ENCODE measurements at regions not wholly inside any gene's neighbourhood (a gene's known extent, or its start where the extent isn't known, plus 50 kb on each side); places are given as distances from the start of the nearest gene placed in this dataset.

- DNase-seq: no peak
- H3K36me3 Mint-ChIP-seq (ENCODE audit: unreplicated experiment): no peaks in the 10 kb centered on the region
- no peaks in the 10 kb centered on the region for H3K27me3 Mint-ChIP-seq (ENCODE audit: unreplicated experiment)
- peaks cover 11% of the 10 kb centered on the region for H3K4me1 Mint-ChIP-seq (ENCODE audit: low read depth, unreplicated experiment)
- H3K27ac Mint-ChIP-seq (ENCODE audit: unreplicated experiment): no peak overlapping the region
- no peak for TF ChIP-seq CTCF (IDR thresholded peaks at IDR 0.05; ENCODE audit: partially characterized antibody, unreplicated experiment)
- no peaks in the 10 kb centered on the region for H3K9me3 Mint-ChIP-seq (ENCODE audit: unreplicated experiment)
- no peak overlapping the region for H3K4me3 Mint-ChIP-seq (ENCODE audit: unreplicated experiment)
Observed at GRCh38 chr18:54030434-54030833, 194.0 kb downstream of the MBD2 start.

- no peak overlapping the region for H3K4me3 Mint-ChIP-seq (ENCODE audit: unreplicated experiment)
- no peak for DNase-seq
- no peak for TF ChIP-seq CTCF (IDR thresholded peaks at IDR 0.05; ENCODE audit: partially characterized antibody, unreplicated experiment)
- H3K36me3 Mint-ChIP-seq (ENCODE audit: unreplicated experiment): no peaks in the 10 kb centered on the region
- no peaks in the 10 kb centered on the region for H3K9me3 Mint-ChIP-seq (ENCODE audit: unreplicated experiment)
- no peak overlapping the region for H3K27ac Mint-ChIP-seq (ENCODE audit: unreplicated experiment)
- H3K4me1 Mint-ChIP-seq (ENCODE audit: low read depth, unreplicated experiment): peaks cover 4% of the 10 kb centered on the region
- H3K27me3 Mint-ChIP-seq (ENCODE audit: unreplicated experiment): no peaks in the 10 kb centered on the region
Observed at GRCh38 chr18:54023471-54023870, 201.0 kb downstream of the MBD2 start.

GRCh38 chr18:54020966-54021365, 203.5 kb downstream of the MBD2 start:
- no peak for TF ChIP-seq CTCF (IDR thresholded peaks at IDR 0.05; ENCODE audit: partially characterized antibody, unreplicated experiment)
- H3K4me3 Mint-ChIP-seq (ENCODE audit: unreplicated experiment): no peak overlapping the region
- no peak for DNase-seq
- no peak overlapping the region for H3K27ac Mint-ChIP-seq (ENCODE audit: unreplicated experiment)
- H3K9me3 Mint-ChIP-seq (ENCODE audit: unreplicated experiment): no peaks in the 10 kb centered on the region
- peaks cover 4% of the 10 kb centered on the region for H3K4me1 Mint-ChIP-seq (ENCODE audit: low read depth, unreplicated experiment)
- no peaks in the 10 kb centered on the region for H3K36me3 Mint-ChIP-seq (ENCODE audit: unreplicated experiment)
- no peaks in the 10 kb centered on the region for H3K27me3 Mint-ChIP-seq (ENCODE audit: unreplicated experiment)

- Mint-ChIP-seq H3K4me1 (ENCODE audit: low read depth, unreplicated experiment) (peaks cover 4% of the 10 kb centered on the region), H3K27me3 (ENCODE audit: unreplicated experiment) (no peaks in the 10 kb centered on the region), H3K9me3 (ENCODE audit: unreplicated experiment) (no peaks in the 10 kb centered on the region), H3K36me3 (ENCODE audit: unreplicated experiment) (no peaks in the 10 kb centered on the region), H3K4me3 (ENCODE audit: unreplicated experiment) (no peak overlapping the region), H3K27ac (ENCODE audit: unreplicated experiment) (no peak overlapping the region)
- no peak for DNase-seq
- TF ChIP-seq CTCF (IDR thresholded peaks at IDR 0.05; ENCODE audit: partially characterized antibody, unreplicated experiment): no peak
Observed at GRCh38 chr18:54020156-54020745, 204.2 kb downstream of the MBD2 start.

GRCh38 chr18:54019641-54020040, 204.8 kb downstream of the MBD2 start:
- Mint-ChIP-seq H3K4me1 (ENCODE audit: low read depth, unreplicated experiment) (peaks cover 4% of the 10 kb centered on the region), H3K4me3 (ENCODE audit: unreplicated experiment) (no peak overlapping the region), H3K36me3 (ENCODE audit: unreplicated experiment) (no peaks in the 10 kb centered on the region), H3K9me3 (ENCODE audit: unreplicated experiment) (no peaks in the 10 kb centered on the region), H3K27ac (ENCODE audit: unreplicated experiment) (no peak overlapping the region), H3K27me3 (ENCODE audit: unreplicated experiment) (no peaks in the 10 kb centered on the region)
- TF ChIP-seq CTCF (IDR thresholded peaks at IDR 0.05; ENCODE audit: partially characterized antibody, unreplicated experiment): no peak
- DNase-seq: no peak

Data from glutamatergic neuron (in vitro differentiated cells).